PC-3 (cell line): ENCODE measurements at regions not wholly inside any gene's neighbourhood (a gene's known extent, or its start where the extent isn't known, plus 50 kb on each side); places are given as distances from the start of the nearest gene placed in this dataset.

ENCODE experiments used
- ATAC-seq: fragments of 200-7000 bp; cut with Tn5 transposase; 2 replicates; pipeline ENCODE4 v1.9.1; 2020; ENCODE audit warnings: mild to moderate bottlenecking, moderate library complexity
- BruUV-seq: library from RNA; stranded (reverse); fragments of 400-500 nt; replicated peaks from 2 replicates; lab custom pipeline; 2021; lab: Mats Ljungman, UMichigan
- CTCF ChIA-PET: fragments of 300-600 bp; sonication (Branson Sonifier 250); formaldehyde crosslinking; loops from one replicate; lab custom pipeline; 2022; ENCODE audit warnings: antibody characterized with exemption; lab: Charles Lee
- POLR2A ChIA-PET: fragments of 300-600 bp; sonication (Branson Sonifier 250); formaldehyde crosslinking; loops from one replicate; lab custom pipeline; 2022; ENCODE audit warnings: antibody characterized with exemption; ENCODE audit not compliant: unreplicated experiment; lab: Charles Lee
- DNase-seq: peaks from one replicate; pipeline ENCODE4 v3.0.0-alpha.2; 2015
- H2AFZ ChIP-seq: fragments of 300-600 bp; sonication (generic); 2 replicates; pipeline ENCODE4 v1.6.0; 2016; ENCODE audit warnings: antibody characterized with exemption, low read length
- H3F3A ChIP-seq: fragments of 300-600 bp; sonication (generic); one replicate; pipeline ENCODE4 v1.6.0; 2017; ENCODE audit warnings: antibody characterized with exemption, low read length, control low read depth, mild to moderate bottlenecking; ENCODE audit not compliant: unreplicated experiment
- H3K27ac ChIP-seq: fragments of 300-600 bp; sonication (generic); 2 replicates; pipeline ENCODE4 v1.5.1; 2016; ENCODE audit warnings: mild to moderate bottlenecking, low read length
- H3K27me3 ChIP-seq: fragments of 300-600 bp; sonication (generic); 2 replicates; pipeline ENCODE4 v1.6.1; 2016; ENCODE audit warnings: low read length, mixed read lengths
- H3K36me3 ChIP-seq: fragments of 300-600 bp; sonication (generic); 2 replicates; pipeline ENCODE4 v1.6.1; 2016; ENCODE audit warnings: low read depth, mixed run types, low read length, mixed read lengths
- H3K4me1 ChIP-seq: fragments of 300-600 bp; sonication (generic); 2 replicates; pipeline ENCODE4 v1.5.1; 2016; ENCODE audit warnings: low read length; ENCODE audit not compliant: insufficient read depth
- H3K4me2 ChIP-seq: fragments of 300-600 bp; sonication (generic); 2 replicates; pipeline ENCODE4 v1.6.0; 2016; ENCODE audit warnings: low read length
- H3K4me3 ChIP-seq: fragments of 300-600 bp; sonication (generic); 2 replicates; pipeline ENCODE4 v1.5.1; 2016; ENCODE audit warnings: mild to moderate bottlenecking, low read length, mixed read lengths
- H3K79me2 ChIP-seq: fragments of 300-600 bp; sonication (generic); 2 replicates; pipeline ENCODE4 v1.6.1; 2017; ENCODE audit warnings: low read length, mixed read lengths
- H3K9ac ChIP-seq: fragments of 300-600 bp; sonication (generic); 2 replicates; pipeline ENCODE4 v1.6.0; 2016; ENCODE audit warnings: mild to moderate bottlenecking, low read length
- H3K9me2 ChIP-seq: fragments of 300-600 bp; sonication (generic); replicated peaks from 2 replicates; pipeline ENCODE4 v1.6.1; 2016; ENCODE audit warnings: mixed run types, low read length, mixed read lengths
- H3K9me3 ChIP-seq: fragments of 300-600 bp; sonication (generic); 2 replicates; pipeline ENCODE4 v1.6.1; 2016; ENCODE audit warnings: low read length, mixed read lengths
- H4K20me1 ChIP-seq: fragments of 300-600 bp; sonication (generic); 2 replicates; pipeline ENCODE4 v1.6.1; 2016; ENCODE audit warnings: low read length, mixed read lengths
- CTCF ChIP-seq: fragments of 300-600 bp; sonication (generic); conservative IDR thresholded peaks from 2 replicates; pipeline ENCODE4 v1.5.1; 2017; ENCODE audit warnings: antibody characterized with exemption, low read depth, mild to moderate bottlenecking, low read length
- EZH2 ChIP-seq: fragments of 300-600 bp; sonication (generic); IDR thresholded peaks from one replicate; pipeline ENCODE4 v1.6.1; 2017; ENCODE audit warnings: antibody characterized with exemption, mild to moderate bottlenecking, low read length; ENCODE audit not compliant: unreplicated experiment
- EZH2phosphoT487 ChIP-seq: fragments of 300-600 bp; sonication (generic); IDR thresholded peaks from 2 replicates; pipeline ENCODE4 v1.6.1; 2018; ENCODE audit warnings: mild to moderate bottlenecking, antibody characterized with exemption, low read length, borderline replicate concordance
- intact Hi-C: fragments of 100-400 bp; cut with micrococcal nuclease; formaldehyde crosslinking; loops from 2 replicates; pipeline ENCODE4 v1.9.0; 2023

- CTCF ChIA-PET, result no interaction called here
- H3K4me3 ChIP-seq, result no peak overlapping the region
- BruUV-seq, result no TSS peak
Measured at GRCh38 chr7:156151078-156151477, 338.8 kb upstream of the SHH start.

GRCh38 chr7:156148995-156149394 lies 336.7 kb upstream of the SHH start:
- Histone ChIP-seq H3K9me3 (no peaks in the 10 kb centered on the region), H3K9me2 (no peaks in the 10 kb centered on the region), H3K27ac (no peak overlapping the region), H3K36me3 (no peaks in the 10 kb centered on the region), H3F3A (no peaks in the 10 kb centered on the region), H3K4me1 (no peaks in the 10 kb centered on the region), H3K79me2 (no peaks in the 10 kb centered on the region), H3K4me2 (no peak overlapping the region), H2AFZ (no peak overlapping the region), H4K20me1 (no peaks in the 10 kb centered on the region), H3K9ac (no peak overlapping the region), H3K27me3 (peaks cover 38% of the 10 kb centered on the region), H3K4me3 (no peak overlapping the region)
- DNase-seq (no peak), ATAC-seq (no peak)
- POLR2A ChIA-PET, result no interaction called here
- no TSS peak for BruUV-seq
- intact Hi-C loops, result no loop called here
- TF ChIP-seq EZH2, result no peak
- TF ChIP-seq EZH2phosphoT487, result no peak
- no peak for TF ChIP-seq CTCF
- CTCF ChIA-PET, result no interaction called here

More at GRCh38 chr7:156151078-156151477, 338.8 kb upstream of the SHH start:
- intact Hi-C loops, result loop anchor here (10.0 kb wide), 1 partner anchor 256 kb away; no protein-coding TSS in a partner anchor
- Histone ChIP-seq H2AFZ (no peak overlapping the region), H3K36me3 (no peaks in the 10 kb centered on the region), H3K4me1 (no peaks in the 10 kb centered on the region), H3K9me2 (no peaks in the 10 kb centered on the region), H3K79me2 (no peaks in the 10 kb centered on the region), H3F3A (no peaks in the 10 kb centered on the region), H3K27me3 (peaks cover 20% of the 10 kb centered on the region), H3K27ac (no peak overlapping the region), H3K9ac (no peak overlapping the region), H3K4me2 (no peak overlapping the region), H3K9me3 (no peaks in the 10 kb centered on the region), H4K20me1 (no peaks in the 10 kb centered on the region)
- no peak for ATAC-seq
- DNase-seq, result no peak
- POLR2A ChIA-PET, result no interaction called here
- no peak for TF ChIP-seq EZH2
- no peak for TF ChIP-seq EZH2phosphoT487
- no peak for TF ChIP-seq CTCF

GRCh38 chr7:156148547-156148946 lies 336.3 kb upstream of the SHH start:
- no peak for ATAC-seq
- Histone ChIP-seq H3K27me3 (peaks cover 41% of the 10 kb centered on the region), H3K4me3 (no peak overlapping the region), H3K79me2 (no peaks in the 10 kb centered on the region), H3K4me2 (no peak overlapping the region), H3K27ac (no peak overlapping the region), H3F3A (no peaks in the 10 kb centered on the region), H2AFZ (no peak overlapping the region), H3K4me1 (no peaks in the 10 kb centered on the region), H3K9me3 (no peaks in the 10 kb centered on the region), H3K36me3 (no peaks in the 10 kb centered on the region), H3K9me2 (no peaks in the 10 kb centered on the region), H4K20me1 (no peaks in the 10 kb centered on the region), H3K9ac (no peak overlapping the region)
- POLR2A ChIA-PET, result no interaction called here
- BruUV-seq, result no TSS peak
- intact Hi-C loops, result no loop called here
- no peak for TF ChIP-seq EZH2phosphoT487
- no peak for TF ChIP-seq EZH2
- no peak for TF ChIP-seq CTCF
- CTCF ChIA-PET, result no interaction called here
- no peak for DNase-seq
